ENCODE measurements at regions not wholly inside any gene's neighbourhood (a gene's known extent, or its start where the extent isn't known, plus 50 kb on each side); places are given as distances from the start of the nearest gene placed in this dataset.
"Not testable (repeated sequence)": the region's sequence is repeated elsewhere in the genome, so short reads cannot be mapped to it uniquely, and the experiment has no call there.

GRCh38 chr11:11000579-11001283, 142.9 kb upstream of the ZBED5 start:
- DNase-seq, result no peak

GRCh38 chr11:10998674-10999073, 140.8 kb upstream of the ZBED5 start:
- DNase-seq, result no peak

- DNase-seq, result no peak
These were observed 138.8 kb upstream of the ZBED5 start for GRCh38 chr11:10996678-10997077.

GRCh38 chr11:10993640-10994039, 135.8 kb upstream of the ZBED5 start:
- DNase-seq, result no peak

- no peak for DNase-seq
These were observed 135.3 kb upstream of the ZBED5 start for GRCh38 chr11:10993186-10993585.

GRCh38 chr11:10991393-10991792, 133.5 kb upstream of the ZBED5 start:
- DNase-seq, result no peak

- DNase-seq, result no peak
These were observed 132.9 kb upstream of the ZBED5 start for GRCh38 chr11:10990637-10991193.

- no peak for DNase-seq
These were observed 132.3 kb upstream of the ZBED5 start for GRCh38 chr11:10990160-10990559.

- no peak for DNase-seq
These were observed 128.2 kb upstream of the ZBED5 start for GRCh38 chr11:10986006-10986405.

GRCh38 chr11:10984742-10985141, 126.9 kb upstream of the ZBED5 start:
- no peak for DNase-seq

- DNase-seq, result no peak
These were observed 126.4 kb upstream of the ZBED5 start for GRCh38 chr11:10984250-10984649.

GRCh38 chr11:10982704-10983510, 125.1 kb upstream of the ZBED5 start:
- DNase-seq, result no peak

GRCh38 chr11:10979529-10979928, 121.7 kb upstream of the ZBED5 start:
- no peak for DNase-seq

- DNase-seq, result no peak
These were observed 120.3 kb upstream of the ZBED5 start for GRCh38 chr11:10978198-10978597.

- no peak for DNase-seq
These were observed 117.5 kb upstream of the ZBED5 start for GRCh38 chr11:10975287-10975721.

- no peak for DNase-seq
These were observed 115.6 kb upstream of the ZBED5 start for GRCh38 chr11:10973416-10973815.

- DNase-seq, result no peak
These were observed 113.1 kb upstream of the ZBED5 start for GRCh38 chr11:10970926-10971325.

GRCh38 chr11:10969387-10969786, 111.5 kb upstream of the ZBED5 start:
- DNase-seq, result no peak

- not testable (repeated sequence) for DNase-seq
These were observed 99.0 kb upstream of the ZBED5 start for GRCh38 chr11:10956884-10957283.

- no peak for DNase-seq
These were observed 97.8 kb upstream of the ZBED5 start for GRCh38 chr11:10955616-10956015.

GRCh38 chr11:10954184-10954583, 96.3 kb upstream of the ZBED5 start:
- no peak for DNase-seq

GRCh38 chr11:10952872-10953271, 95.0 kb upstream of the ZBED5 start:
- no peak for DNase-seq

GRCh38 chr11:10947935-10948334, 90.1 kb upstream of the ZBED5 start:
- not testable (repeated sequence) for DNase-seq

GRCh38 chr11:10946072-10946471, 88.2 kb upstream of the ZBED5 start:
- DNase-seq, result no peak
